ENCODE measurements at regions not wholly inside any gene's neighbourhood (a gene's known extent, or its start where the extent isn't known, plus 50 kb on each side); places are given as distances from the start of the nearest gene placed in this dataset.

DNA sequence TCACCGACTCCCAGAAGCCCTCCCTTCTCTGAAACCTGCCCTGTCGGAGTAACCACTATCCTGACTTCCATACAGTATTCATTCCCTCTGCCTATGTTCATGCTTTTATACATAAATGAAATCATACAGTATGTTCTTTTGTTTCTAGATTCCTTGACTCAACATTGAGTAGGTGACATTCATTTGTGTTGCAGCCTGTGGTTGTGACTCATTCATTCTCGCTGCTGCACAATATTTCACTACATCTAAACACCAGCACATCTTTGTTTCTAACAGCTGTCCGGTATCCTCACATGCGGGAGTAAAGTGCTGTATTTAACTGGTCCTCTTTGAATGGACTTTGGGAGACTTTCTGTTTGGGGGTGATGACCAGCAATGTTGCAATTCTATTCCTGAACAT, 135.0 kb upstream of the FOXF1 start:
- TF ChIP-seq, protein P1, sequence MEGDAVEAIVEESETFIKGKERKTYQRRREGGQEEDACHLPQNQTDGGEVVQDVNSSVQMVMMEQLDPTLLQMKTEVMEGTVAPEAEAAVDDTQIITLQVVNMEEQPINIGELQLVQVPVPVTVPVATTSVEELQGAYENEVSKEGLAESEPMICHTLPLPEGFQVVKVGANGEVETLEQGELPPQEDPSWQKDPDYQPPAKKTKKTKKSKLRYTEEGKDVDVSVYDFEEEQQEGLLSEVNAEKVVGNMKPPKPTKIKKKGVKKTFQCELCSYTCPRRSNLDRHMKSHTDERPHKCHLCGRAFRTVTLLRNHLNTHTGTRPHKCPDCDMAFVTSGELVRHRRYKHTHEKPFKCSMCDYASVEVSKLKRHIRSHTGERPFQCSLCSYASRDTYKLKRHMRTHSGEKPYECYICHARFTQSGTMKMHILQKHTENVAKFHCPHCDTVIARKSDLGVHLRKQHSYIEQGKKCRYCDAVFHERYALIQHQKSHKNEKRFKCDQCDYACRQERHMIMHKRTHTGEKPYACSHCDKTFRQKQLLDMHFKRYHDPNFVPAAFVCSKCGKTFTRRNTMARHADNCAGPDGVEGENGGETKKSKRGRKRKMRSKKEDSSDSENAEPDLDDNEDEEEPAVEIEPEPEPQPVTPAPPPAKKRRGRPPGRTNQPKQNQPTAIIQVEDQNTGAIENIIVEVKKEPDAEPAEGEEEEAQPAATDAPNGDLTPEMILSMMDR (IDR thresholded peaks at IDR 0.05; ENCODE audit: extremely low read depth in 1 of 2, insufficient read depth in 1 of 2, low read depth in 1 of 2, low read length in 2 of 2) = no peak
- no peak for TF ChIP-seq POLR2AphosphoS5 (IDR thresholded peaks at IDR 0.05; ENCODE audit: insufficient read depth, low read depth, low read length)
- TF ChIP-seq POLR2A (IDR thresholded peaks at IDR 0.05; ENCODE audit: low read depth, low read length) = no peak
- no peak for TF ChIP-seq JUN (IDR thresholded peaks at IDR 0.05; ENCODE audit: borderline replicate concordance, insufficient read depth, insufficient read length, low read depth)

Data from endothelial cell of umbilical vein (primary cell).